GM19438 (cell line): ENCODE measurements at regions not wholly inside any gene's neighbourhood (a gene's known extent, or its start where the extent isn't known, plus 50 kb on each side); places are given as distances from the start of the nearest gene placed in this dataset.
"Not testable (repeated sequence)": the region's sequence is repeated elsewhere in the genome, so short reads cannot be mapped to it uniquely, and the experiment has no call there.

Source experiments
- ATAC-seq: cut with Tn5 transposase; IDR thresholded peaks from one replicate; pipeline ENCODE4 v1.9.1; 2021; ENCODE audit warnings: low read depth; ENCODE audit not compliant: unreplicated experiment

DNA sequence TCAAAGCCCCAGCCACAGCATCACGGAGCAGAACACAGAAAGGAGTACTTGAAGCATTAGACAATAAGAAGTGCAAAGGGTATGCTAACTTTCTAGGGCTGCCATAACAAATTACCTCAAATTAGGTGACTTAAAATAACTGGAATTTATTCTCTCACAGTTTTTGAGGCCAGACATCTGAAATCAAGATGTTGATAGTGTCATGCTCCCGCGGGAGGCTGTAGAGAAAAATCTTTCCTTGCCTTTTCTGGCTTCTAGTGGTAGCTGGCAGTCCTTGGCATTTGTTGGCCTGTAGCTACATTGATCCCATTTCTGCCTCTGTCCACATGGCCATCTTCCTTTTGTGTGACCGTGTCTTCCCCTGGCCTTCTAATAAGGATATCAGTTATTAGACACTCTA lies 51.9 kb upstream of the SPDL1 start:
- no peak for ATAC-seq

DNA sequence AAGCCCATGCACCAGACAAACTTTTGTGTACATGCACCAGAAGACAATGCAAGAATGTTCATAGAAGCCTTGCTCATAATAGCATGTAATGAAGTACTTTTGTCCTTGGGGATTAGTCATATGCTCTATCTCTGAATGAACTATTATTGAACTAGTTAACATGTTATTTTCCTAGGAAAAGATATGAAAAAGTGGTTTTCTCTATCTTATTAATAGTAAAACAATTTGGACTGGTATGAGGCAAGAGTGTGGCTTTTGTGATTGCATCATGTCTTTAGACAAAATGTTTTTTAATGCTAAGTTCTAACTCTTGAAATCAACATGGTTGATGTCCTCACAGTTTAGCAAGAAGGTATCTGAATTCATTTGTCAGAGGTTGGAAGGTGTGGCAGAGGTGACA lies 55.7 kb upstream of the SPDL1 start:
- no peak for ATAC-seq

DNA sequence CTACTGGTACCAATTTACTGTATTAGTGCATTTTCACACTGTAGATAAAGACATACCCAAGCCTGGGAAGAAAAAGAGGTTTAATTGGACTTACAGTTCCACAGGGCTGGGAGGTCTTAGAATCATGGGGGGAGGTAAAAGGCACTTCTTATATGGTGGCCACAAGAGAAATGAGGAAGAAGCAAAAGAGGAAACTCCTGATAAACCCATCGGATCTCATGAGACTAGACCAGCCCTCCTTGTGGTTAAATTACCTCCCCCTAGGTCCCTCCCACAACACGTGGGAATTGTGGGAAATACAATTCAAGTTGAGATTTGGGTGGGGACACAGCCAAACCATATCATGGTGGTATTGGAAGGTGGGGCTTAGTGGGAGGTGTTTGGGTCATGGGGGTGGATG lies 56.5 kb upstream of the SPDL1 start:
- no peak for ATAC-seq

DNA sequence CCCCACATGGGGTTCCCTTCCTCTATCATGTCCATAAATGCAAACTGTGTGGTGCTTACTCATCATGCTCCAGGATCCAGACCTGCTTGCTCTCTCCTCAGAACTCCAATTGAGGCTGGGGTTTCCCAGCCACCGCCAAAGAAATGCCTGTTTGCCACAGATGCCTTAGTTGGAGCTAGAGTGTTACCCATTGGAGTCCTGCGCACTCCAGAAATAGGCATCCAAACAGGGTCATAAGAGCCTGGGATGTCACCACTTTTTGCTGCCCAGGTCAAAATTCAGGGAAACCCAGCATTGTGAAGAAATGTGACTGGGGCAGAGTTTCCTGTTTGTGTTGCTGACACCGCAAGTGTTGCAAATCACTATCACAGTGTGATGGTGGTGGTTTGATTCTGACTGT lies 60.7 kb upstream of the SPDL1 start:
- ATAC-seq, result no peak

DNA sequence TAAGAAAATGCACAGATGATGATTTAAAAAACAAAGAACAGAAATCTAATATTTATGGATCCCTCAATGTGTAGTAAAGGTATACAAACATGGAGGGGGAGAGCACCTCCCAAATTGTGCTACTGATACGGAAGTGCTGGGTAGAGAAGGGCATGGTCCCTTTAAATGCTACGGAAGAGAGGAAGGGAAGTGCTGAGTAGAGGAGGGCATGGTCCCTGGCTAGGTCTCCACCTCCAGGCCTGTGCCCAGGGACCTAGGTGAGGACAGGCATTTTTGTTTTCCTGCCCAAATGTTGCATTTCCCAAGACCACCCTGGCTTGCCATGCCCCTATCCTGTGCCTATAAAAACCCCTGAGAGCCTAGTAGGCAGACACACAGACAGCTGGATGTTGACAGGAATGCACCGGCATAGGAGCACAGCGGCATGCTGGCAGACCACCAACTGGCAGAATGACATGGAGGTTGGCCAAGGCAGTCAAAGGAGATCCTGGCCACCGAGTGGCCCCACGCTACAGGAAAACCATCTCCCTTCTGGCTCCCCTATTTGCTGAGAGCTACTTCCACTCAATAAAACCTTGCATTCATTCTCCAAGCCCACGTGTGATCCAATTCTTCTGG lies 62.1 kb upstream of the SPDL1 start:
- ATAC-seq, result no peak

DNA sequence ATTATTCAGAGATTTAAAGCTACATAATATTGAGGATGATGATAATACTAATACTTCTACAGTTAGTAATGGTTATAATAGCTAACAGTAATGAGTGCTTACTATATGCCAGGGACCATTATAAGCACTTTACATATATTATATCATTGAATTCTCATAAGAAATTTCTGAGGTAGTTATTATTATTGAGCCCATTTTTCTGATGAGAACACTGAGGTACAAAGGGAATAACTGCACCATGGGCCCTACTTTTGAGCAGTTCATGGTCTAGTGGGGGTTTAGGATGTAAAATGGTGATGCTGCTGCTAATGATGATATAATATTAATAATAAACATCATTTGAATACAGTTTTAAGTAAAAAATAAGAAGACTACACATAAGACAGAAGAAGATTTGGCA lies 64.2 kb upstream of the SPDL1 start:
- no peak for ATAC-seq

DNA sequence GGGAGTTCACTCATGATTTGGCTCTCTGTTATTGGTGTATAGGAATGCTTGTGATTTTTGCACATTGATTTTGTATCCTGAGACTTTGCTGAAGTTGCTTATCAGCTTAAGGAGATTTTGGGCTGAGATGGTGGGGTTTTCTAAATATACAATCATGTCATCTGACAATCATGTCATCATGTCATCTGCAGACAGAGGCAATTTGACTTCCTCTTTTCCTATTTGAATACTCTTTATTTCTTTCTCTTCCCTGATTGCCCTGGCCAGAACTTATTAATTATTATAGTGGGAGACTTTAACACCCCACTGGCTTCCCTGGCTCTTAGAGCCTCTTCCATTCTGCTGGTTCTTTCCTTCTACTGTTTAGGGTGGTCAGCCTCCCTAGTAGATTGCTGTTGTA lies 64.8 kb upstream of the SPDL1 start:
- ATAC-seq, result not testable (repeated sequence)

DNA sequence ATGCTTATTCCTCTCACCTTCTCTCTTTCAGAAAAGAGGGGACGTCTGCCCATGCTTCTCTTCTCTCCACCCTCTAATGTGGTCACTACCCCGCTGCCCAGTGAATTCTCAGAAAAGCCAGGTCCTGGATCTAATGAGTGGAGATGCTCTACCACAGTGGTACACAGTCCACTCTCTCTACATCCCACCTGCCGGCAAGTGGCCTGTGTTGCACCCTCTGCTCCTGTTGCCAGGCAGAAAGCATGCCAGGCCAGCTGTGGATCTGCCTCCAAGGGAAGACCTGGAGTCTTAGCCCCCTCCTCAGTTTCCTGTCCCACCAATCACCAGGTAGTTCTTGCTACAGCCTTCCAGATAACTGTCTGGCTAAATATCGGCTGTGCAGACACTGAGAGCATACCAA lies 71.2 kb upstream of the SPDL1 start:
- ATAC-seq, result no peak

DNA sequence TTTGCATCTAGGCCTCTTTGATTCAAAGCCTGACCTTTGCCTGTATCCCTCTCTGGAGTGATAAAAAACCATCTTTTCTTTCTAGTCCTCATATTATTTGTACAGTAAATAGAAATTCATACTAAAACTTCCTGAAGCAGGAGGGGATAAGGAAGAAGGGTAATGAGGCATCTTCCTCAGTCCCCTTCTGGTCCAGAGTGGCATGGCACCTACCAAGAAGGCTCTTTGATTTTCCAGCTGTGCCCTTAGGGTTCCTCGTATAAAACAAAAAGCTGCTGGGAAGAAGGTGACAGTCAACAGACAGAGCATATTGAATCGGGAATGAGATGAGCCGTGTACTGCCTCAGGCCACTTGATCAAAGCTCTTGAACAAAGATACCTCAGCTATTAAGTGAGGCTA lies 71.9 kb upstream of the SPDL1 start:
- no peak for ATAC-seq

DNA sequence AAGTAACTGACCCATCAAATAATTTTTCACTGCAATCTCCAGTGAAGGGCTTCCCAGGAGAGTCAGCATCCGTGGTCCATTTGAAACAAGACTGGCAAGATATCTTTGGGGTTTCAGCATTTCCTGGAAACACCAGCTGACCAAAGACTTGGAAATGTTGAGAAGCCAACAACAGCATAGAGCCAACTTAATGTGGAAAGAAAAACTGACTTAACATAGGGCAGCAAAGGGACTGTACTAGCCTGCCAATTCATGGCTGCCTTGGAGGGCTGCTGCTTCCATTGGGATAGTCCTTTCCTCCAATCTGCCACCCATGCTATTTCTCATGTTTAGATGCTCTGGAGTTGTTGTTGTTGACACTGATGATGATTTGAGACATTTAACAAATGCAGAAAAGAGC lies 76.5 kb upstream of the SPDL1 start:
- no peak for ATAC-seq

DNA sequence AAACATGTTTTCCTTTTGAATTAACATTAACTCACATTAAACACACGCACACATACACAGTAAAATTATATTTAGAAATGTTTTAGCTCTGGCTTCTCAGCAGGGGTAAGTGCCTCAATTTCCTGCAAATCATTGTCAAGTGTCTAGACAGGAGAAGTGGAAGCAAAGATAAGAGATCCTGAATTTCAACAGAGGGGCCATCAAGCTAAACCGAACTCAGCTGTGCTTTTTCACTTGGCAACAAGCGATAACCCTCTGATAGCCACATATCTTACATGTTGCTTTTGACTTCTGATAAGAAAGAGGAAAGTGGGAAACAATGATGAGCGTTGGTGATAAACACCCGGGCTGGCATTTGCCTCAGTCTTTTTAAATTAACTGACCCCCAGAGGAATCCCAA lies 79.7 kb upstream of the SPDL1 start:
- no peak for ATAC-seq

DNA sequence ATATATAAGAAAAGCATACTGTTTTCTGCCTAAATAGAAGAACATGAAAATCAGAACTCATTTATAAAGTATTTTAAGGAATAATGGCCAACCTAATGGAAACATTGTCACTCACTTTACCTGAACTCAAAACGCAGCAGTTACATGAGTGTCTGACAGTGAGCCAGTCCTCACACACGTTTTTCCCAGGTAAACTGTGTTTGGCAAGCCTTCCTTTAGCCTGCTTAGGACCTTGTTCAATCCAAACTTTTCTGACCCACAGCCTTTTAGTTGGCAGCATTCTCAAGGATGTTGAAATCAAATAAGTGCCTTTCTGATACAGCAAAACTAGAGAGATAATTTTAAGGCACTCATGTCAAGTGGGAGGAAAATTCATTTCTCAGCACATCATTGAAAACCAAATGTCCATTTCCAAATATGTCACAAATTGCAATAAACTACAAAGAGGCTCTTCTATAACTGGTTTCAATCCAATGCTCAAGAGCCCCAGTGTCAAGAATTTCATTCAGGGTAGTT lies 83.5 kb upstream of the SPDL1 start:
- no peak for ATAC-seq

DNA sequence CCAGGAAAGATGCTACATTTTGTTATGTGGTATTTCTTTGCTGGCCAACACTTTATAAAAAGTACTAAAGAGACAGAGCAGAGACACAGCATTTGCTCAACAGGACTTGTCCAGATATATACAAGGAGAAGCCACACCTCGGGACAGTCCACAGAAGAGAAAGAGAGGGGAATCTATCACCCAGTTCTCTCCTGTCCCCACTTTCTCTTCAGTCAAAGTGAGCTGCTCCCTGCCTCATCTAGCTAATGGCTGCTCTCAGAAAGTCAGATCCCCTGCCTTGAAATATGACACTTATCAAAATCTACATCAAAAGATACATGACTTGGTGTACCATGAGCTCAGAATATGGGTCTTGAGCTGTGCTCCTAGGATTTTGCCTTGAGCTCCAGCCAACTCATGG lies 86.7 kb upstream of the SPDL1 start:
- ATAC-seq, result no peak

DNA sequence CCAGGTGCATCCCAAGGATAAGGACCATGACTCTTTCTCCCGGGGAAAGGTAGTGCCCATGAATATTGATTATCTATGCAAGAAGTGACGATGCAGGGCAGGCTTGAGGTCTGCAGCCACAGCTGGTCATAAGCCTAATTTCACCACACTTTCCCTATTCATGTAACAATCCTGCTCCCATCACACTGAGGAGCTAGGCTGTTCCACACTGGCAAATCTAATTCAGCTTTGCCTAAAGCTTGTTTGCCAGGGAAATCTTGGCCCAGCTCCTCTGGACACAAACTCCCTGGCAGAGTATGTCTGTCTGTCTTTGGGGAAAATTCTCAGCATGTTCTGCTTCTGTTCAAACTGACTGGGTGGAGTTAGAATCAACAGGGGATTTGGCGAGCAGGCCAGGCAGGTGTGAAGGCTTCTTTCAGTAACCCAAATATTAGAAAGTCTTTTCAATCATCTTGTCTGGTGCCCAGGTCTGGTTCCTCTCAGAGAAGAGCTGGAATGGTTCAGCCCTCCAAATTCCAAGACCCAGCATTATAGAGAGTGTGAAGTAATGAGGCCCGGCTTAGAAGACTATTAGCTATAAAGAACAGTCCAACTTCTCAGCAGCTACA lies 88.5 kb upstream of the SPDL1 start:
- no peak for ATAC-seq

DNA sequence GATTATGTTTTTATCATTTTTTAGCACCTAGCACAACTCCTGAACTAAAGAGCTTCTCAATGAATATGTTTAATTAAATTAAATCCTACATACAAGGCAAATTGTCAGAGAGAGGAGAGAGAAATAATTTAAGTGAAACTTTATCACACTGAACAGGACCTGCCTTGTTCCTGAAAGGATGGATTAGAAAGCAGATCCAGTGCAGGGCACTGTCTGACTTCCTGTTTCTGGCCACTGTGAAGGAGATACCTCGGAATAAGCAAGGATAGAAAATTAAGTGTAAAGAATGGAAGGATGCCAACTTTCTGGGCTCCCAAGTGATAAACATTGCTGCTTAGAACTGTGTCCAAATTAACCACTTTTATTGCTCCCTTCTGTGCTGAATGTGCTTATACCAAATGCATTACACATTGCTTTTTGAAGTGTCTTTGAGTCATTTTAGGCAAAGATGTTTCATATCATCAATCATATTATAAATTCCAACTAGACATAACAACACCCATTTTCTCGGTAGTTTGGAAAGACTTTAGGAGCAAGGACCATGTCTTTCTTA lies 89.1 kb upstream of the SPDL1 start:
- no peak for ATAC-seq

DNA sequence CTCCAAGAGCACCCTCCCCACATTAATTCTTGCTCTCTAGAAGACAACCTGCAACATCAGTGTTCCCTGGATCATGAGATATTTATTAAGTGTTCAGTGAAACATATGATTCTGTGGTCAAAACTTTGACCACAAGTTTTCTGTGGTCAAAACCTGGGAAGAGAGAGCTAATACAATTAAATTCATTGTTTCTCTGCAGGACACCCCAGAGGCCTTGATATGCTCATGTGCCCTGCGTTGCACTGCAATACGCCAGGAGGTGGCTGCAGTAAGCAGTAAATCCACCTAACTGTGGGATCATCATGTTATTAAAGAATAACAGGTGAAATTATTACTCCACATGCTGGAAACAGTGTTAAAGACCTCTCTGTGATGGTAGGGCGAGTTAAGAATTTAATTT lies 109.3 kb upstream of the SPDL1 start:
- no peak for ATAC-seq

DNA sequence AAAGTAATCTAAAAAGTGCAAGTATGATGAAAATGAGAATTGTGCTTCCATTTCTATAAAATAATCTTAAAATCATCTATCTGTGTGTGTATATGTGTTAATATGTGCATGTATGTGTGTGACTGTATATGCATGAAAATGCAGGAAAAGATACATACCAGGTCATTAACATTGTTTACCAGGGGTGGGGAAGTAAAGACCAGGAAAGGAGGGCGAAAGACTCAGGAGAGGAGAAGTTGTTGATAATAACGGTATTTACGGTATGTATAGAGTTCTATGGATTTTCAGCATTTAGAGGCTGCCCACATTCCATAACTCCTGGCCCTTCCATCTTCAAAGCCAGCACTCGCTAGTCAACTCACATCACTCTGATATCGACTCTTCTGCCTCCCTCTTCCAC lies 111.0 kb upstream of the SPDL1 start:
- no peak for ATAC-seq

DNA sequence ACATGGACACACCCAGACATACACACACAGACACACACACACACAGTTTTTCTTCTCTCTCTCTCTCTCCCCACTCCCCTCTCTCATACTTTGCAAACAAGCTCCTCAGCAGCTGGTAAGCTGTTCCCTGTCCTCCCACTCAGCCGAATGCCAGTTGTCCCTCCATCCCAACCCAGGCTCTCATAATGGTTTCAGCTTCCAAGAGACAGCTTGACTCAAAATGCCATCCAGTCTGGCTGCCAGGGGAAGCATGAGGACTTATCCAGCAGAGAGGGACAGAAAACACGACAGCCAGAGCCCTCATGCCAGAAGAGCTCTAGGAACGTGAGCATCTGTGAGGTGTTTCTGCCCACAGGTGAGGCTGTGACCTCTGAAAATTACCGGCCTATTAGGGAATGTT lies 112.6 kb upstream of the SPDL1 start:
- ATAC-seq, result no peak

DNA sequence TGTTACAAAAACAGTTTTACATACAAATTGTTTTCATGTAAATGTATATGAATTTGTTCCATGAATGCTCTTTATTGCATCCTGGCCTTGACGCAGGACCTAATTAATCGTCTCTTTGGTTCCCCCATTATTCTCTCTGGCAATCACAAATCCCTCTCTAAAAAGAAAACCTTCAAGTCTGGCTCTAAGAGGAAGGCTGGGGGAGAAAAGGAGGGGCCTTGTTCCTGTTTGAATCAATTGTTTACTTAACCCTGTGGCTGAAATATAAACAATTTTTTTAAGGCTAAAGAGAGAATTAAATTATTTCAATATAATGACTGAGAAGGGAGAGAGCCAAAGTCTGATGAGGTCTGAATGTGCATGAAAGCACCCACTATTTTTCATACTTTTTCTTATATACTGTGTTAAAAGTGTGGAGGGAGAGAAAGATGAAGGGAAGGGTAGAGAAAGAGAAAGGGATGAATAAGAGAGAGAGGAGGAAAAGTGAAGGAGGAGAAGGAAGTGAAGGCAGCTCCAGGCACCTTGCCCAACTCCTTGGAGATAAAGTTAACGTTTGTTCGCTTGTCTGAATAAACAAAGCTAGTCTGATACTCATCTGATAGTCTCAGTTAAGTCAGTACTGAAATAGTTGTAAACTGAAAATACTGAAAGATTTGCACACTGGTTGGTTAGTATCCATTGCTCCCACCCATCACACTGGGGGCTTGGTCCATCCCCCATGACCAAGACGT lies 116.4 kb upstream of the SPDL1 start:
- no peak for ATAC-seq

DNA sequence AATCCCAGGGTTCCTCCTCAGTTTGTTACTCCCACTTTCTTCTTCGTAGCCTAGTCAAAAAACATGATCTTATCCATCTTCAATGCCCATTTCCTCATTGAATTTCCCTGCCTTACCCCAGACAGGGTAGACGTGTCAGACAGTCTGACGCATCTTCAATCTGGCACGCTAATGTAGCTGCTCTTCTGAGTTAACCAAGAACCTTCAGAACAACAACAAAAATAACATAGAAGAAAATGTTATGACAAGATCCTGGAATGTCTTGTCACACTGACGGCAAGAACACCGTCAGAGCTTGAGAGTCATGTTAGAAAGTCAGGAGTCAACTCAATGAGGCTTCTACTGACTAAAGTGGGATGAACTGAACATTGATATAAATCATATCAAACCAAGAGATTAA lies 122.7 kb upstream of the SPDL1 start:
- ATAC-seq, result no peak

DNA sequence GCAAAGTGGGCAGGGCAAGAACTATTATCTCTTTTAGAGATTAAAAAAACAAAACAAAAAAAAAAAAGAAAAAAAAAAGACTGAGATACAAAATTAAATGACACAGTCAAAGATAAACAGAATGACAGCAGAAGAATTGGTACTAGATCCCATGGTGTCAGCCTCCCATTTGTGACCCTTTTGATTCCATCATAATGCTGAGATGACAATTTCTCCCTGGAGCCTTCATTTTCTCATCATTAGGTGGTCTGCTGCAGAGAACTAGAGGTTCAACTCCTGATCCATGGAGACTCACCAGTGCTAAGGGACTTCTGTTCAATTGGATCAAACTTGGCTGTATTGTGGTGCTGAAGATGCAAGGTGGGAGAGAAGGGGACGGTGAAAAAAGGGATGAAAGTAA lies 123.5 kb upstream of the SPDL1 start:
- no peak for ATAC-seq

DNA sequence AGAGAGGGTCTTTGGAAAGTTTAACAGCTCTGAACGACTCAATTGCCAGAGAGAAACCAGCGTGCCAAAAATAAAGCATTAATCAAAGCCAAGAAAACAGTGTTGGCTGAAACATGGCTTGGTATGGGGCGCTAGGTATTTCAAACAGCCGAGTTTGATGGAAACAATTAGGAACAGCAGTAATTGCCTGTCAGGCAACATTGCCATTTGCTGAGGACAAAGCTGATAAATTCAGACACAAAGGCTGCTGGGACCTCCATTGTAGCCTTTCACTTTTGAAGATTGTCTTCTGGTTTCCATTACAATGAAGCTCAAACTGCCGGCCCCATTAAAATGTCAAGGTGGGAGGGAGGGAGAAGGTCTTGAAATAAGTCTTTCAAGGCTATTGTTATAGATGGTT lies 125.4 kb upstream of the SPDL1 start:
- no peak for ATAC-seq
